ENCODE measurements at regions not wholly inside any gene's neighbourhood (a gene's known extent, or its start where the extent isn't known, plus 50 kb on each side); places are given as distances from the start of the nearest gene placed in this dataset.

GRCh38 chr1:21350202-21350885, 60.1 kb upstream of the ECE1 start:
- no peak for TF ChIP-seq TAF1 (IDR thresholded peaks at IDR 0.05; ENCODE audit: low read depth)
- Histone ChIP-seq H3K79me2 (replicated peaks; ENCODE audit: insufficient read depth, low read length) (no peaks in the 10 kb centered on the region), H3K9me2 (ENCODE audit: insufficient read depth, low read length) (no peaks in the 10 kb centered on the region), H3F3A (ENCODE audit: insufficient read depth, low read length, poor library complexity, severe bottlenecking) (no peaks in the 10 kb centered on the region), H3K36me3 (ENCODE audit: insufficient read depth, low read length) (no peaks in the 10 kb centered on the region), H3K9me3 (ENCODE audit: low read length) (no peaks in the 10 kb centered on the region), H3K27ac (ENCODE audit: low read length) (no peak overlapping the region), H3K9ac (ENCODE audit: low read length) (no peak overlapping the region), H2AFZ (ENCODE audit: low read depth, low read length) (no peak overlapping the region), H4K20me1 (ENCODE audit: insufficient read depth) (no peaks in the 10 kb centered on the region), H3K4me2 (ENCODE audit: low read length) (no peak overlapping the region), H3K4me3 (ENCODE audit: low read length) (no peak overlapping the region), H3K27me3 (ENCODE audit: insufficient read depth, low read depth, low read length) (no peaks in the 10 kb centered on the region)

- no peak overlapping the region for H3K27ac ChIP-seq (ENCODE audit: low read length)
- no peaks in the 10 kb centered on the region for H3K9me3 ChIP-seq (ENCODE audit: low read length)
- no peaks in the 10 kb centered on the region for H3K9me2 ChIP-seq (ENCODE audit: insufficient read depth, low read length)
- H3K79me2 ChIP-seq (replicated peaks; ENCODE audit: insufficient read depth, low read length), result peaks cover 2% of the 10 kb centered on the region
- no peak for TF ChIP-seq CTCF (IDR thresholded peaks at IDR 0.05; ENCODE audit: poor library complexity, severe bottlenecking)
- TF ChIP-seq REST (IDR thresholded peaks at IDR 0.05; ENCODE audit: borderline replicate concordance), result no peak
- no peak for TF ChIP-seq MXI1 (conservative IDR thresholded peaks at IDR 0.05; ENCODE audit: poor library complexity, severe bottlenecking)
- no peak for TF ChIP-seq SMC3 (conservative IDR thresholded peaks at IDR 0.05; ENCODE audit: poor library complexity)
- no peak for TF ChIP-seq EP300 (conservative IDR thresholded peaks at IDR 0.05; ENCODE audit: poor library complexity, severe bottlenecking)
- no peak for TF ChIP-seq TAF1 (IDR thresholded peaks at IDR 0.05; ENCODE audit: low read depth)
- no peak for TF ChIP-seq POLR2AphosphoS5 (IDR thresholded peaks at IDR 0.05)
- TF ChIP-seq EZH2 (IDR thresholded peaks at IDR 0.05; ENCODE audit: borderline replicate concordance, insufficient read depth, low read length, poor library complexity, severe bottlenecking), result no peak
- no peak for TF ChIP-seq RAD21 (conservative IDR thresholded peaks at IDR 0.05)
- no peaks in the 10 kb centered on the region for H3K27me3 ChIP-seq (ENCODE audit: insufficient read depth, low read depth, low read length)
- H3K4me3 ChIP-seq (ENCODE audit: low read length), result no peak overlapping the region
- no peaks in the 10 kb centered on the region for H4K20me1 ChIP-seq (ENCODE audit: insufficient read depth)
- H3K36me3 ChIP-seq (ENCODE audit: insufficient read depth, low read length), result no peaks in the 10 kb centered on the region
- H3K4me2 ChIP-seq (ENCODE audit: low read length), result no peak overlapping the region
- H3K9ac ChIP-seq (ENCODE audit: low read length), result no peak overlapping the region
- H2AFZ ChIP-seq (ENCODE audit: low read depth, low read length), result no peak overlapping the region
- H3F3A ChIP-seq (ENCODE audit: insufficient read depth, low read length, poor library complexity, severe bottlenecking), result no peaks in the 10 kb centered on the region
Observed at GRCh38 chr1:21349693-21350092, 59.4 kb upstream of the ECE1 start.
